ENCODE measurements at regions not wholly inside any gene's neighbourhood (a gene's known extent, or its start where the extent isn't known, plus 50 kb on each side); places are given as distances from the start of the nearest gene placed in this dataset.

DNA sequence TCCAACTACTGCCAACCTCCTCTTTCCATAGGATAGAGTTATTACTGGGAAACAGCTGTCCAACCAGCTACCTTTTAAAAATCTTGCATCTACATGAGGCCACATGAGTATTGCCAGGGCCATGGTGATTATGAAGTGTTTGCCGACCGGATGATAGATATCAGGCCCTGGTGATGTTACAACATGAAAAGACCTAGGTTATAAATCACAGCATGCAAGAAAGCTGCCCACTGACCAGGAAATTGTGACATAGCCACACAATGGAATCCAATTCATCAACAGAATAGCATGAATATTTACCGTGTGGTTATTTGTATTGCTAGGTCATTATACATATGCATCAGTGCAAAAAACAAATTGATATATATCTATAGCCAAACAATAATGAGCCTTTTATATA is 517.0 kb downstream of the INHBA start:
- DNase-seq (ENCODE audit: low read depth in 2 of 2) = no peak

DNA sequence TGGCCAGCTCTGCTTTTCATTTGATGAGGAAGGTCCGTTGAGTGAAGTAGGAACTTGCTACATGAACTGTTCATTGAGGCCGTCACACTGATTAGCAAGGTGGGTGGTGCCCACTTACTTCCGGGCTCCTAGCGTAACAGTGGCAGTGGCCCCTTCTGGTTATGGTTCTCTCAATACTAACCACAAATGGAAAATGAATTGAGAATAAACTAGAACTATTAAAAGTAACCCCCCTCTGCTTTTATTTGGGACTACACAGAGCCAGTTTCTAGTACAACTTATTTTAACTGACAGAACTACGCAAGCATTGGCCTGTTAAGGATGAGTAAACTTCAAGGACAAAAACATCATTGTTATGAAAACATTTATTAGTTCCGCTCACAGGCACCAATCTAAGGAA is 519.1 kb downstream of the INHBA start:
- DNase-seq (ENCODE audit: low read depth in 2 of 2) = no peak

DNA sequence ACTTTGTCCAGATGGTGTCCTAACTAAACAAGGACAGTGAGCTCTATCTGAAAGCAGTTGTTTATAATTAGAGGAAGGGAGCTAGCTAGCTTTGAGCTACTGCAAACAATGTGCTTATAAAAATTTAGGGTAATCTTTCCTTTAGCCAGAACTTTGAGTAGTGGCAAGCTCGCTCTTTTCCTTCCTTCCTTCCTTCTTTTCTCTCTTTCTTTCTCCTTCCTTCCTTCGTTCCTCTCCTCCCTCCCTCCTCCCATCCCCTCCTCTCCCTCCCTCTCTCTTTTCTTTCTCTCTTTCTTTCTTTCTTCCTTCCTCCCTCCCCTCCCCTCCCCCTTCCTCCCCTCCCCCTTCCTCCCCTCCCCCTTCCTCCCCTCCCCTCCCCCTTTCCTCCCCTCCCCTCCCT is 520.1 kb downstream of the INHBA start:
- no peak for DNase-seq (ENCODE audit: low read depth in 2 of 2)

DNA sequence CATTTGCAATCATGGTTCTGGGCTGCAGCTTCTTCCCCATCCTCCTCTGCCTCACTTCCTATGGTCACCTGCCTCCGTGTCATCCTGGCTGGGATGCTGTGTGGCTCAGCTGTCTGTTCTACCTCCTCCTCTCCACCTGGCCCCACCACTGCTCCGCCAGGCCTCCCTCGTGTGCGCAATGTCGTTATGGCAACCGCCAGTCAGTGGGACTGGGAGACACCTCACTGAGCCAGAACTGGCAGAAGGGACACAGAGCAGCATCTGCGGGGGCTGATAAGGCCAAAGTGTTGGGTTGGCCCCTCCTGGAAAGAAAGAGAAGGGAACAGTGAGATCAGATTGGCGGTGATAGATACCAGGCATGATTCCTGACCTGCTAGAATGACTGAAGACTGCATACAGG is 527.5 kb downstream of the INHBA start:
- no peak for DNase-seq (ENCODE audit: low read depth in 2 of 2)

DNA sequence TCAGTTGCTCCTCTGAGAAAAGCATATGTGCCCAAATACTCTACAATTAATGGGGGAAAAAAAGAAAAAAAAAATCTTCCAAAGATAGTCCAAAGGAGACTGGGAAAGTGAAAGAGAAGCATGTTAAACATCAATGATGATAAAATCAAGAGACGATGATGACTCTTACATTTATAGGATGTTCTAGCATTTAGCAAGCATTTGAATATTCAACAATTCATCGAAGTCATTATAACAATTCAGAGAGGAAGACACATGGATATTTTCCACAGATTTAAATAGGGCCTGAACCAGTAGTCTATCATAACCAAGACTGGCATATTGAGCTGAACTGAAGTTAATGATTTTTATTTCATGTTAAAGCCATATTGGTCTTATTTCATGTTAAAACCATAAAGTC is 528.4 kb downstream of the INHBA start:
- no peak for DNase-seq (ENCODE audit: low read depth in 2 of 2)

DNA sequence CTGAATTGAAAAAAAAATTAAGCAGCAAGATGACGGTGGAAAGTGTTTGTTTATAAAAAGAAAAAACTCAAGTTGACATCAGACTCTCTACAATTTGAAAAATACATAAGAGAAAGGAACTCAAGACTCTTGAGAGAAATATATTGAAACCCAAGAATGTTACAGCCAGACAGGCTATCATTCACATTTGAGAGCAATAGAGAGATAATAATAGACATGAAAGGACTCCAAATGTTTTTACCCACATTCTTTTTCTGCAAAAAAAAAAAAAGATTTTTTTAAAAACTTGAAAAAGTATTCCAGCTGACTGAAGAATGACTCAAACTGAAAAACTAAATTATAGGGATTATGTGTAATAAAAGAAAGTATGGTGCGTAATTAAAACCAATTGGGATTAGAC is 532.4 kb downstream of the INHBA start:
- DNase-seq (ENCODE audit: low read depth in 2 of 2) = no peak

DNA sequence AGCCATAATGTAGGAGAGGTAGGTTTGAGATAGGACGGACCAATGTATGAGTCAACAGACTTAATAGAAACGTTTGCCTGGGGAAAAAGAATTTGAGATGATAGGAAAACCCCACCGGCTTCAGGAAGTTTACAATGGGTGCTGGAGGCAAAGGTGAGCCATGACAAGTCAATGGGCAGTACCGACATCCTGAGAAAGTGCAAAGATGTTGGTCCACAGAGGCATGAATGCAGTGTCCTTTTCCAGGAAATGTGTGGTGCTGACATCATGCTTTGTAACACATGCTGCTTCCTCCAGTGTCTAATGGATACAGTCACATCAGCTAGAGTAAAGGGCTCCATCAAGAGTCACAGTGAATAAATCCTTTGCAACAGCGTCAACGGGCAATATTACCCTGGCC is 533.6 kb downstream of the INHBA start:
- DNase-seq (ENCODE audit: low read depth in 2 of 2) = no peak

DNA sequence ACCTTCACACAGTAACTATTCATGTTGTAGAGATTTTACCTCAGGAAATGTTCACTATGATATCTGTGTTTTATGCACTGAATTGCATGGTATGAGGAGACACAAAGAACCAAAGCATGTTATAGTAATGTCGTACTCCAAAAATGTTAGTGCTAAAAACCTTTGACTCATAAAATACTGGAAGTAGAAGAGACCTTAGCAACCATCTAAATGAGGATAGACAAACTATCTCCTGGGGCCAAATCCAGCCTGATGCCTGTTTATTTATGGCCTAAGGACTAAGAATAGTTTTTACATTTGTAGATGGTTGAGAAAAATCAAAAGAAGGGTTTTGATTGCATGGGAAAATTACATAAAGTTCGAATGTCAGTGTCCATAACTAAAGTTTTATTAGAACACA is 535.1 kb downstream of the INHBA start:
- DNase-seq (ENCODE audit: low read depth in 2 of 2) = no peak

DNA sequence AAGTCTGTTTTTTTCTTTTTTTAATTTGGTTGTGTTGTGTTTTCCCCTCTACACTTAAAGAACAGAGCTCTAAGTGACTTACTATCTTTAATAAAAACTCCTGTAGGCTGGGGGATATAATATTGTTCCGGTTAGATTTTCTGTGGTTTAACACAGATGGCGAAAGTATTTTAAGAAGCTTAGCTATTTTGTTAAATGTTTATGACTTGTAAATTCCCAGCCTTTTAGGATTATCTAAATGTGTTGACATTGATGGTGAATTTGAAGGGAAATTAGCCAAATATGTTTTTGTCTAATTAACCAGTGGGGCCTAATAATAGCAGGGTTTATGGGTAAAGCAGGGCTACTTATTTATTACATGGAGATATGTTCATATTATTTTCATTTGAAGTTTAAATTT is 538.5 kb downstream of the INHBA start:
- DNase-seq (ENCODE audit: low read depth in 2 of 2) = no peak

DNA sequence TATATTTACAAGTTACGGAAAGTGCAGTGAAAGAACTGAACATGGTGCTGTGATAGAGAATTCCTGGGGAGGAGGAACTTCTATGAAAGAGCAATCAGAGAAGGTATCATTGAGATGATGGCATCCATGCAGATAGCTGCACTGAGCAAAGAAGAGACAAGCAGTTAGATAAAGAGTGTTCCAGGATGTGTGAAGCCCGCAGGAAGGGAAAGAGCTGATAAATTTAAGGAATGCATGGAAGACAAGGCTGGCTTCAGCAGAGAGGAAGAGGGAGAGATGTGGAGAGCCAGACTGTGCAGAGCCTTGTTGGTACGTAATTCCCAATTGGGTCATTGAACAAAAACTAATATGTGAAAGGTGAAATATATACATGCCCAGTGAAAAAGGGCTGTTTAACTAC is 538.9 kb downstream of the INHBA start:
- no peak for DNase-seq (ENCODE audit: low read depth in 2 of 2)

DNA sequence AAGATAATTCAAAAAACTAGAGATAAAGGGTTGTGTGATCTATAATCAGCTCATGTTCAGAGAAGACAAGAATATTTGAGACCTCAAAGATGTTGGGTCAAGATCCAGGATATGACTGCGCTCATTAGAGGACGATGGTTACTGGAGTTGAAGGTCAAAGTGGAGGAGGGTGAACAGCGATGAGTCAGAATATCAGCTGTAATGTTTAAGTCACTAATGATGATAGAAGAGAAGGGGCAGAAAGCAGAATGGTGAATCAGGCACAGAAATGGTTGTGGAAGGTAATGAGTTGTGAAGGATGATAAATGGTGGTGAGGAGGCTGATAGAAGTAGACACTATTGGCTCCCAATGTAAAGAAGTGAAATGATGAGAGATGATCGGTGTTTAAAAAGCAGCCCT is 540.3 kb downstream of the INHBA start:
- DNase-seq (ENCODE audit: low read depth in 2 of 2) = no peak

DNA sequence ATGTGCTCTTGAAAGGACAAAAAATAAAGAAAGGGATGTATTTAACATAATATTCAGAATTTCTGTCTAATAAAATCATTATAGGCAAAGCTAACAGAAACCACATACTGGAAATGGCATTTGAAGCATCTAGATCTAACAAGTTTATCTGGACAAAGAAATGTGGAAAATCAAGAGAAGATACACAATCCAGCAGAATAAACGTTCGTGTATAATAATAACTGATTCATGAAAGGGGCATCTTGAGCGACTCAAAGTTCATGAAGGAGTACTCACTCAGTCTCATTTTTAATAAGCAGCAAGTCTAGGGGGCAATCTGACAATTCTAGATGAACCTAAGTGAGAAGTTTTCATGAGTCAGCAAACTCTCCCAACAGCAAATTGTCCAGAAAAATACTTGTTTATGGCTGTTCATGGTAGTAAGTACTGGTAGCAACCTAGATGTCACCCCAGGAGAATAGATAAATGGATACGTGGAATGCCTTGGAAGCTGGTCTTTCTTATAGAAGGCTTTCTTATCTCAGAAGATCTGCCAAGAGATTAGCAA is 541.8 kb downstream of the INHBA start:
- DNase-seq (ENCODE audit: low read depth in 2 of 2) = no peak

DNA sequence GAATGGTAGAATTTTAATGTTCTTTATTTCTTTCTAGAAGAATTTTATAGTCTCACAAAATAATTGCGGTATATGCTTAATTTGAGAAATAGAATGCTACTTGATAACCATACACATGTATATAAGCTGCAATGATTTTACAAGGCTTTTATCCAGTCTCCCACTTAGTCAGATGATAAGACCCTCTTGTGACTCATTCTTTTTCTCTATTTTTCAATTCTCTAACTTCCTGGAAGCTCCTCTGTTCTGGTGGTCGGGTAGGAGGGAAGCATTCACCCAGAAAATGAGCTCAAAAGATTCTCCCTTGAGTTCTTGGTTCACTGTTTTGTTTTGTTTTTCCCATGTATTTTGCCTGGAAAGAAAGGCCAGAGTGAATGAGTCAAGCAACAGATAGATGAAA is 546.6 kb downstream of the INHBA start:
- DNase-seq (ENCODE audit: low read depth in 2 of 2) = no peak

DNA sequence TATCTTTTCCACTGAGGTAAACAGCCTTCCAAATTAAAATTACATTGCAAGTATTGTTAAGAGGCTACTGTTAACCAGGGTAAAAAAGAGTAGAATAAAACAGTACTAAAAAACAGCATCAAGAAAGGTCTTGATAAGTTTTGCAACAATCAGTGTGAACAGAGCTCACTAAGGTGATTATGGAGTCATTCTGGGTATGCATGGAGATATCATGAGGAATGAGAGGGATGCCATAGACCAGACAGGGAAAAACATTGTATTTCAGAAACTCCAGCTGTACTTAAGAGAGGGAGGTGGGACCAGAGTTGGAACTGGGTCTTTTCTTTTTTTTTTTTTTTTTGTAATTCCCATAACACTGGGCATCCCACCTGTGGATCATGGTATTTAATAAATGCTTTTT is 549.6 kb downstream of the INHBA start:
- DNase-seq (ENCODE audit: low read depth in 2 of 2) = no peak

DNA sequence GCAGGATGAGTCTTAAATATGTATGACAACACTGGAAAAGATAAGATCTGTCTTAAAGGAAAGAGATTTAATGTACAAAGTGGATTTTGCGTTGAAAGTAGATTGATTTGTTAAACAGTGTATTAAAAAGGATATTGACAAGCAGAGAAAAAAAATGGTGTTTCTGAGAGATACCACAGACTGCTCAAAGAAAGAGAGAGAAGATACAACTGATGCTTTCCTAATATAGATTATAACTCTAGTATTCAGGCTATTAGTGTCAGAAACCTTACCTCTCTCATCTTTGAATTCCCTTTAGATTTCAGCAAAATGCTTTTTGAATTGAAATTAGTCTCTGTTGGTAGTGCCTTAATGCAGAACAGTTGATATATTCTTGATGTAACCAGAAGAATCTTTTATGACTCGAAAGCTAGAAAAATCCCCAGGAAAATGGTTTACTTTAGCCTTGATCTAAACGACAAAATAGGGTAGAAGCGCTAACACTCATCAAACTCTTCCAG is 550.7 kb downstream of the INHBA start:
- DNase-seq (ENCODE audit: low read depth in 2 of 2) = no peak

DNA sequence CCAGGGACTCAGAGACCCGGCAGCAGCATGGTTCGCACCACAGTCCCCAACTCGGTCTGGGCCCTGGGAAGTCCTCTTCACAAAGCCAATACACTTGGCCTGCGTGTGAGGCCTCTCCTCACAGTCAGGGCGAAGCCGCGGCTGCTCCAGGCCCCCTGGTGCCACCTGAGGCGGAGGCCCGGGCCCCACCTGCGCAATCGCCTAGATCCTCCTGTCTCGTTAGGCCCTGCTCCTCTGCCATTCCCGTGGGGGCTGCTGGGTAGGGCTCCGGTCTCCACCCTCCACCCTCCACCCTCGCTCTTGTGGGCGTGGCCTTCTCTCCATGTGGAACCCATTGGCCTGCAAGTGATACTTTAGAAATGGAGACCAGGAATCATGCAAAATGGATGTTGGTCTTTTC is 553.3 kb downstream of the INHBA start:
- DNase-seq (ENCODE audit: low read depth in 2 of 2) = no peak

DNA sequence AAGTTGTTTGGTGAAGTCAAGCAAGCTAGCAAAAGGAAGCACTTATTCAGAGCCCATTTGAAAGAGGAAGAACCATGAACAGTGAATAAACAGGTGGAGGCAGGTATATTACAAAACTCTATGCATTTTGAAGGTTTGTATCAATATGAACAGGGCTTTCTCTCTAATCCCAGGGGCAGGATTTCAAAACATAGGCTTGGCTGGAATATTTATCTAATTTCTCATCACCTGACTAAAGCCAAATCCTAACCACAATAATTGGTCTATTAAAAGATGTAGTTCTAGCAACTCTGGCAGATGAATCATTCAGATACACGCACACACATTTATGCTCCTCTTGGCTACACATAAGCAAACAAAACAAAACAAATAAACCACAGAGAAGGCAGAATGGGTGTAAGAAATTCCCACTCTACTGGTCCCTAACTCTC is 554.4 kb downstream of the INHBA start:
- no peak for DNase-seq (ENCODE audit: low read depth in 2 of 2)

DNA sequence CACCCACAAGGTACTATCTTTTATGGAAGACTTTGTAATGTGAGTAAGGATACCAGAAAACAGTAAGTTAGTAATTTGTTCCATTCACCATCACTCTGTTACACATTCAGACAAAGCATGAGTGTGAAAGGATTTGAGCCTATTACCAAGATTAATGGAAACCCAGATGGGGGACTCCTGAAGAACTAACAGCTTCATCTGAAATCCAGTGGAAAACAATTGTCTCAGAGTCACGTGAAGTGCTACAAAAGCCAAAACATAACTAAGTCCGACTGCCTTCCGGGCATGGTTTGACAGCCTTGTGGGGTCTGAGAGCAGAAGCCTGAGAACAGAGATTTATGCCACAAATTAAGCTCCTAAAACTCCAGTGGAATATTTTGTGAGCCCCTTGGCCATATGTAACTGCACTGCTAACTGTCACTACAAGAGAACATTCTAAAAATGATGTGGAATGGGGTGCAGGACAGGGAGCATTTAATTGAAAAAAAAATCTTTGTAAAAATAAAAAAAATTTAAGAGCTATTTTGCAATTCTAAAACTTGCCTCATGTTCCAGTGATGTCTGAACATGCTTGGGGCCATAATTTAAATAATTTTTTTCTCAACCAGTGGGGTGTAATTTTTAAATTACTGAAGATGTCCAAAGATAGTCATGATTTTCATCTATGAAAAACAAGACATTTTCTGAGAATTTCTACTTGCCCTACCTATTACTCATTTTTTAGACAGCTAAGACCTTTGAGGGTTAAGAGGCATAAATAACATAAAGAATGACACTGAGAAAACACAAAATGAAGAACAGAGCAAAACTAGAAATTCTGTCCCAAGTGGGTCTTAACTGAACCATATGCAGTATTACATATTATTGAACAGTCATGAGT is 555.0 kb downstream of the INHBA start:
- DNase-seq (ENCODE audit: low read depth in 2 of 2) = no peak

DNA sequence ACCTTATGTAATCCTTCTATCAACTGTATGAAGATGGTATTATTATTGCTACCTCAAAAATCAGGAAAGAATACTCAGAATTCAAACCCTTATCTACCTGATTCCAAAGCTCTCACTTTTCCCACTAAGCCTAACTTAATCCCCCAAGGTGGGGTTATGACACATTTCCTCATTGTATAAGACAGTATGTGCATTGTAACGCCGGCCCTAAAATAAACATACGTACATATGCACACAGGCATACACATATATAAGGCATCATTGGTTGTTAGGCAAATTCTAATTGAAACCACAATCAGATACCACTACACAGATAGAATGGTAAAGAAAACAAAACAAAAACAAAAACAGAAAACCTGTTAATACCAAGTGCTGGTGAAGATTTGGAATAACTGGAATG is 556.5 kb downstream of the INHBA start:
- DNase-seq (ENCODE audit: low read depth in 2 of 2) = no peak

DNA sequence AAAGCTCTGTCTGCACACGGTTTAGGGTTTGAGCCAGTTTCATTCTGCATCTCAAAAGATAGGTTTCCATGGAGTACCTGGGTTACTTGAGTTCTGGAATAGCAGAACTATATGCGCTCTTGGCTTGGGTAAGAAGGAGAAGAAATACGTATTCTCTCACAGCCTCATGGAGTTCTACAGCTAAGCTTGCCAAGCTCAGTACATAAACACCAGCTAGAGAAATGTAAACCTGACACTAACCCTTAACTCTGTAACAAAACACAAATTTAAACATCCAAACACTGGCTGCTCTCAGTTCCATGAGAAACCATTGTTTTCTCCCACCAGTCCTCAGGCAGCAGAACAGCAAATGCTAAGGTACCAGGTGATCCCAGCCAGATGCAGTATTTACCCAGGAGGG is 557.2 kb downstream of the INHBA start:
- no peak for DNase-seq (ENCODE audit: low read depth in 2 of 2)

DNA sequence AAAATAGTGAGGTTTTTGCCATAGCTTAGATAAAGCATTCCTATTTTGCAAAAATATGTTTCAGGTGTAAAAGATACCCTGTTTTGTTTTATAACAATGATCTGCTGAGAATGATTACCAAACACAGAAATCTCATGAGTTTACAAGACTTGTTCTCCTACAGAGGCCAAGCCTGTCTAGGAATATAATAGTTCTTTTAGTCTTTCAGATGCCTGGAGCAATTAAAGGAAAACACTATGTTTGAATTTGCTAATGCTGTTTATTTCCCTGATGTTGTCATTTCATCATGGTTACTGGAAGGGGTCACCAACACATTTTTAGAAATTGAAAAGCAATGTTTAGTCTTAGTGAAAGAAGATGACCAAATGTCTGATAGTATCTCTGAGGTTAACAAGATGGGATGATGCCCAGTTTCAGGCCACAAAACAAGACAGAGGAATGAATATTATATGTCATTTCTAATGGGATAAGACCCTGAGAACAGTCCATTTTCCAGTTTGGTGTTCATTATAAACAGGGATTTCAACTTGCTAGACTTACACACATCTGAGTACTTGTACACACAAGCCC is 559.9 kb downstream of the INHBA start:
- DNase-seq (ENCODE audit: low read depth in 2 of 2) = no peak

DNA sequence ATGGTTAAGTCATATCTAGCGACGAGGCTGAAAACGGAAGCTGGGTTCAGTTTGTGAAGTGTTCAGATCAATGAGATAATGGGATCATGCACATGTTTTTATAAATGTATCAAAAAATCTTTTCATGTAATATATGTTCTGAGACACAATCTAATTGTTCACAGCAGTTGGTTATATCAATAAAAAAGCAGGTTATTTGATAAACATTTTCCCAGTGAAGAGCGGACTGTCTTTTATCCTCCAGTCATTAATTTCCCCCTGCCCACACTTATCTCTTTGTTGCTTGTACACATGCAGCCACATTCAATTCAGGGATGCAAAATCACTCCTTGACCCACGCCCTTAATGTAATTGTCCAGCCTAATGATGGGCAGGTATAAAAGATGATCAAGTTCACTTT is 563.1 kb downstream of the INHBA start:
- no peak for DNase-seq (ENCODE audit: low read depth in 2 of 2)

DNA sequence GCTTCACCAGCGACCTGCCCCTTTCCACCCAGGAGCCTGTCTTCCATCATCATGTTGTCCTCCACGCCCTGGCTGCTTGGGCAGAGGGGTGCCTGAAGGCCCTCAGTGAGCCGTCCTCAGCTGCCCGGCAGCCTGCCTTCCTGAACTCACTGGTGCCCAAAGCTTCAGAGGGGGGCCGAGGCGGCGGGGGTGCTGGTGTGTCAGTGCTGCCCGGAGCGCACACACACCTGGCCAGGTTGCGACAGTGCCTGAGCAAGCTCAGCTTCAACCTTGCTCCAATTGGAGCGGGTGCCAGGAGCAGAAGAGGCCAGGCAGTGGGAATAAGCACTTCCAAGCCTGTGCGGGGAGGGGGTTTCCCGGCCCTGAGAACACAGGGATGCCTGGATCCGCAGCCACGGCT is 566.3 kb downstream of the INHBA start:
- DNase-seq (ENCODE audit: low read depth in 2 of 2) = no peak

All from activated CD4-positive, alpha-beta T cell treated with anti-CD3 and anti-CD28 coated beads for 24 hours (primary cell).